Stimulated activated naive CD4-positive, alpha-beta T cell treated with Interleukin-2 at 50 U/mL for 16 hours (primary cell): ENCODE measurements at regions not wholly inside any gene's neighbourhood (a gene's known extent, or its start where the extent isn't known, plus 50 kb on each side); places are given as distances from the start of the nearest gene placed in this dataset.
"Not testable (repeated sequence)": the region's sequence is repeated elsewhere in the genome, so short reads cannot be mapped to it uniquely, and the experiment has no call there.

ENCODE experiments used
- DNase-seq: peaks from one replicate; lab custom pipeline; 2025; lab: John Stamatoyannopoulos, UW

- DNase-seq: no peak
These were observed 898.0 kb upstream of the C9orf72 start for GRCh38 chr9:28471261-28471660.

- DNase-seq: no peak
These were observed 914.3 kb upstream of the C9orf72 start for GRCh38 chr9:28487561-28487960.

- DNase-seq: no peak
These were observed 917.8 kb upstream of the C9orf72 start for GRCh38 chr9:28491121-28491520.

- DNase-seq: not testable (repeated sequence)
These were observed 924.9 kb upstream of the C9orf72 start for GRCh38 chr9:28498168-28498567.

GRCh38 chr9:28502189-28502588 lies 928.9 kb upstream of the C9orf72 start:
- no peak for DNase-seq

GRCh38 chr9:28502741-28503140 lies 929.5 kb upstream of the C9orf72 start:
- DNase-seq: no peak

- no peak for DNase-seq
These were observed 930.3 kb upstream of the C9orf72 start for GRCh38 chr9:28503573-28503972.

- DNase-seq: no peak
These were observed 945.2 kb upstream of the C9orf72 start for GRCh38 chr9:28518439-28518838.

- DNase-seq: not testable (repeated sequence)
These were observed 951.0 kb upstream of the C9orf72 start for GRCh38 chr9:28524309-28524708.

- DNase-seq: no peak
These were observed 954.8 kb upstream of the C9orf72 start for GRCh38 chr9:28528049-28528448.

GRCh38 chr9:28538132-28538531 lies 964.9 kb upstream of the C9orf72 start:
- DNase-seq: no peak

GRCh38 chr9:28539434-28540070 lies 966.3 kb upstream of the C9orf72 start:
- no peak for DNase-seq

- no peak for DNase-seq
These were observed 969.6 kb upstream of the C9orf72 start for GRCh38 chr9:28542928-28543327.

GRCh38 chr9:28547527-28547926 lies 974.2 kb upstream of the C9orf72 start:
- no peak for DNase-seq

GRCh38 chr9:28563291-28563934 lies 990.1 kb upstream of the C9orf72 start:
- DNase-seq: no peak

GRCh38 chr9:28583832-28584231 lies 1010.6 kb upstream of the C9orf72 start:
- DNase-seq: no peak

GRCh38 chr9:28584542-28584941 lies 1011.3 kb upstream of the C9orf72 start:
- DNase-seq: no peak

- DNase-seq: no peak
These were observed 1013.8 kb upstream of the C9orf72 start for GRCh38 chr9:28587052-28587451.

GRCh38 chr9:28598408-28598807 lies 1025.1 kb upstream of the C9orf72 start:
- no peak for DNase-seq

GRCh38 chr9:28600226-28600625 lies 1026.9 kb upstream of the C9orf72 start:
- no peak for DNase-seq

GRCh38 chr9:28607843-28608242 lies 1034.6 kb upstream of the C9orf72 start:
- DNase-seq: no peak

- no peak for DNase-seq
These were observed 1037.1 kb upstream of the C9orf72 start for GRCh38 chr9:28610339-28610738.

GRCh38 chr9:28616310-28616709 lies 1043.0 kb upstream of the C9orf72 start:
- no peak for DNase-seq

- DNase-seq: no peak
These were observed 1046.7 kb upstream of the C9orf72 start for GRCh38 chr9:28620011-28620410.
